Cardiac muscle cell (in vitro differentiated cells and primary cell): ENCODE measurements at regions not wholly inside any gene's neighbourhood (a gene's known extent, or its start where the extent isn't known, plus 50 kb on each side); places are given as distances from the start of the nearest gene placed in this dataset.

Source experiments
- DNase-seq, 2 donors: peaks; one replicate each; pipeline versions ENCODE4 v3.0.0 to v3.0.0-alpha.2; 2010 to 2017; ENCODE audit warnings: low read depth in 1 of 2, low spot score in 1 of 2
- H3K27ac ChIP-seq: fragments of 200-600 bp; sonication (generic); 2 replicates; pipeline ENCODE4 v1.5.1; 2016
- H3K27me3 ChIP-seq: fragments of 200-600 bp; sonication (generic); 2 replicates; pipeline ENCODE4 v1.6.0; 2016; ENCODE audit warnings: control low read depth
- H3K36me3 ChIP-seq: fragments of 200-600 bp; sonication (generic); 2 replicates; pipeline ENCODE4 v1.5.1; 2016; ENCODE audit warnings: control low read depth
- H3K4me1 ChIP-seq: fragments of 200-600 bp; sonication (generic); 2 replicates; pipeline ENCODE4 v1.8.1; 2017; ENCODE audit warnings: low read depth, mild to moderate bottlenecking, mixed run types
- H3K4me3 ChIP-seq: fragments of 200-600 bp; sonication (generic); 2 replicates; pipeline ENCODE4 v1.5.1; 2016; ENCODE audit warnings: mild to moderate bottlenecking
- H3K9me3 ChIP-seq: fragments of 200-600 bp; sonication (generic); 2 replicates; pipeline ENCODE4 v1.5.1; 2017; ENCODE audit warnings: low read depth, mild to moderate bottlenecking, control low read depth
- CTCF ChIP-seq: IDR thresholded peaks from 2 replicates; pipeline ENCODE4 v1.5.1; 2012; ENCODE audit warnings: low read depth, mild to moderate bottlenecking, low read length

GRCh38 chr11:101326141-101326540, 196.5 kb upstream of the PGR start:
- no peak overlapping the region for H3K27ac ChIP-seq
- H3K4me3 ChIP-seq, result no peak overlapping the region
- TF ChIP-seq CTCF, result no peak
- H3K9me3 ChIP-seq, result no peaks in the 10 kb centered on the region
- no peak for DNase-seq
- no peaks in the 10 kb centered on the region for H3K36me3 ChIP-seq
- no peaks in the 10 kb centered on the region for H3K4me1 ChIP-seq
- no peaks in the 10 kb centered on the region for H3K27me3 ChIP-seq

GRCh38 chr11:101323997-101324396, 194.4 kb upstream of the PGR start:
- no peak overlapping the region for H3K4me3 ChIP-seq
- H3K9me3 ChIP-seq, result no peaks in the 10 kb centered on the region
- peak; percentile 8 for TF ChIP-seq CTCF
- no peak overlapping the region for H3K27ac ChIP-seq
- no peaks in the 10 kb centered on the region for H3K4me1 ChIP-seq
- no peaks in the 10 kb centered on the region for H3K36me3 ChIP-seq
- DNase-seq, result peak; percentile 2 to 8
- H3K27me3 ChIP-seq, result no peaks in the 10 kb centered on the region

- no peaks in the 10 kb centered on the region for H3K27me3 ChIP-seq
- no peaks in the 10 kb centered on the region for H3K36me3 ChIP-seq
- DNase-seq, result no peak
- no peak overlapping the region for H3K4me3 ChIP-seq
- no peaks in the 10 kb centered on the region for H3K4me1 ChIP-seq
- H3K27ac ChIP-seq, result no peak overlapping the region
- TF ChIP-seq CTCF, result no peak
- H3K9me3 ChIP-seq, result no peaks in the 10 kb centered on the region
Observed at GRCh38 chr11:101321222-101321621, 191.6 kb upstream of the PGR start.

GRCh38 chr11:101306721-101307120, 177.1 kb upstream of the PGR start:
- TF ChIP-seq CTCF, result no peak
- Histone ChIP-seq H3K4me3 (no peak overlapping the region), H3K27ac (no peak overlapping the region), H3K4me1 (no peaks in the 10 kb centered on the region), H3K9me3 (no peaks in the 10 kb centered on the region), H3K36me3 (no peaks in the 10 kb centered on the region), H3K27me3 (no peaks in the 10 kb centered on the region)
- DNase-seq, result no peak

- no peak for TF ChIP-seq CTCF
- Histone ChIP-seq H3K36me3 (no peaks in the 10 kb centered on the region), H3K4me1 (no peaks in the 10 kb centered on the region), H3K27ac (no peak overlapping the region), H3K27me3 (no peaks in the 10 kb centered on the region), H3K4me3 (no peak overlapping the region), H3K9me3 (no peaks in the 10 kb centered on the region)
- no peak for DNase-seq
Observed at GRCh38 chr11:101305496-101305895, 175.9 kb upstream of the PGR start.

- no peak for TF ChIP-seq CTCF
- H3K4me3 ChIP-seq, result no peak overlapping the region
- no peaks in the 10 kb centered on the region for H3K36me3 ChIP-seq
- no peaks in the 10 kb centered on the region for H3K4me1 ChIP-seq
- no peak for DNase-seq
- H3K9me3 ChIP-seq, result no peaks in the 10 kb centered on the region
- no peaks in the 10 kb centered on the region for H3K27me3 ChIP-seq
- no peak overlapping the region for H3K27ac ChIP-seq
Observed at GRCh38 chr11:101299210-101299609, 169.6 kb upstream of the PGR start.
